ENCODE measurements at regions not wholly inside any gene's neighbourhood (a gene's known extent, or its start where the extent isn't known, plus 50 kb on each side); places are given as distances from the start of the nearest gene placed in this dataset.

- Histone ChIP-seq H3K4me3 (replicated peaks in 1 of 3; ENCODE audit: low read depth in 2 of 3, low read length in 3 of 3) (no peak overlapping the region), H3K4me1 (ENCODE audit: control insufficient read depth in 1 of 2, insufficient read depth in 2 of 2, low read length in 2 of 2) (no peaks in the 10 kb centered on the region), H3K36me3 (replicated peaks in 1 of 2; ENCODE audit: control insufficient read depth in 1 of 2, insufficient read depth in 2 of 2, low read length in 2 of 2) (no peaks in the 10 kb centered on the region), H3K27me3 (ENCODE audit: control insufficient read depth in 2 of 2, insufficient read depth in 2 of 2, low read length in 2 of 2) (no peaks in the 10 kb centered on the region), H2AFZ (ENCODE audit: insufficient read depth, low read depth, low read length, poor library complexity, severe bottlenecking) (no peak overlapping the region), H3K4me2 (replicated peaks; ENCODE audit: extremely low read depth, low read length, poor library complexity, severe bottlenecking) (no peak overlapping the region), H4K20me1 (ENCODE audit: insufficient read depth, low read length) (no peaks in the 10 kb centered on the region), H3K27ac (ENCODE audit: low read depth in 1 of 2, low read length in 2 of 2) (no peak overlapping the region), H3K79me2 (ENCODE audit: insufficient read depth, low read length) (no peaks in the 10 kb centered on the region), H3K9ac (ENCODE audit: insufficient read depth, low read length, poor library complexity, severe bottlenecking) (no peak overlapping the region), H3K9me3 (replicated peaks in 1 of 2; ENCODE audit: control insufficient read depth in 1 of 2, insufficient read depth in 1 of 2, low read length in 2 of 2) (no peaks in the 10 kb centered on the region)
- Mint-ChIP-seq H3K9me3 (peaks cover 0 to 3% (median 0%) of the 10 kb centered on the region in 7 donors), H3K36me3 (no peaks in the 10 kb centered on the region), H3K27me3 (ENCODE audit: low read depth in 3 of 3) (peaks cover 0 to 1% (median 0%) of the 10 kb centered on the region in 3 donors), H3K4me3 (no peak overlapping the region), H3K4me1 (no peaks in the 10 kb centered on the region), H3K27ac (no peak overlapping the region)
- DNase-seq: no peak
- WGBS (ENCODE audit: insufficient coverage): no CpG with 5 or more reads among the region's 3 CpGs
- intact Hi-C loops (cut with micrococcal nuclease): no loop called here
- no peak for TF ChIP-seq CTCF (IDR thresholded peaks at IDR 0.05)
Measured at GRCh38 chrX:140389331-140389730, 115.5 kb downstream of the SOX3 start.

- DNase-seq: no peak
- H3K27ac ChIP-seq (ENCODE audit: low read depth in 1 of 2, low read length in 2 of 2): no peak overlapping the region
- Mint-ChIP-seq H3K4me1 (no peaks in the 10 kb centered on the region), H3K9me3 (peaks cover 0 to 4% (median 0%) of the 10 kb centered on the region in 7 donors), H3K27ac (no peak overlapping the region), H3K27me3 (ENCODE audit: low read depth in 3 of 3) (peaks cover 0 to 1% (median 0%) of the 10 kb centered on the region in 3 donors), H3K4me3 (no peak overlapping the region), H3K36me3 (no peaks in the 10 kb centered on the region)
- no peaks in the 10 kb centered on the region for H3K9me3 ChIP-seq (replicated peaks in 1 of 2; ENCODE audit: control insufficient read depth in 1 of 2, insufficient read depth in 1 of 2, low read length in 2 of 2)
- no peaks in the 10 kb centered on the region for H3K4me1 ChIP-seq (ENCODE audit: control insufficient read depth in 1 of 2, insufficient read depth in 2 of 2, low read length in 2 of 2)
- intact Hi-C loops (cut with micrococcal nuclease): no loop called here
- no peaks in the 10 kb centered on the region for H4K20me1 ChIP-seq (ENCODE audit: insufficient read depth, low read length)
- no peaks in the 10 kb centered on the region for H3K36me3 ChIP-seq (replicated peaks in 1 of 2; ENCODE audit: control insufficient read depth in 1 of 2, insufficient read depth in 2 of 2, low read length in 2 of 2)
- H3K79me2 ChIP-seq (ENCODE audit: insufficient read depth, low read length): no peaks in the 10 kb centered on the region
- H3K4me2 ChIP-seq (replicated peaks; ENCODE audit: extremely low read depth, low read length, poor library complexity, severe bottlenecking): no peak overlapping the region
- no peak for TF ChIP-seq CTCF (IDR thresholded peaks at IDR 0.05)
- no CpG with 5 or more reads among the region's 4 CpGs for WGBS (ENCODE audit: insufficient coverage)
- H3K9ac ChIP-seq (ENCODE audit: insufficient read depth, low read length, poor library complexity, severe bottlenecking): no peak overlapping the region
- no peak overlapping the region for H2AFZ ChIP-seq (ENCODE audit: insufficient read depth, low read depth, low read length, poor library complexity, severe bottlenecking)
- H3K27me3 ChIP-seq (ENCODE audit: control insufficient read depth in 2 of 2, insufficient read depth in 2 of 2, low read length in 2 of 2): no peaks in the 10 kb centered on the region
- H3K4me3 ChIP-seq (replicated peaks in 1 of 3; ENCODE audit: low read depth in 2 of 3, low read length in 3 of 3): no peak overlapping the region
Measured at GRCh38 chrX:140362861-140363260, 142.0 kb downstream of the SOX3 start.

All from CD14-positive monocyte (primary cell).